ENCODE measurements at regions not wholly inside any gene's neighbourhood (a gene's known extent, or its start where the extent isn't known, plus 50 kb on each side); places are given as distances from the start of the nearest gene placed in this dataset.

DNA sequence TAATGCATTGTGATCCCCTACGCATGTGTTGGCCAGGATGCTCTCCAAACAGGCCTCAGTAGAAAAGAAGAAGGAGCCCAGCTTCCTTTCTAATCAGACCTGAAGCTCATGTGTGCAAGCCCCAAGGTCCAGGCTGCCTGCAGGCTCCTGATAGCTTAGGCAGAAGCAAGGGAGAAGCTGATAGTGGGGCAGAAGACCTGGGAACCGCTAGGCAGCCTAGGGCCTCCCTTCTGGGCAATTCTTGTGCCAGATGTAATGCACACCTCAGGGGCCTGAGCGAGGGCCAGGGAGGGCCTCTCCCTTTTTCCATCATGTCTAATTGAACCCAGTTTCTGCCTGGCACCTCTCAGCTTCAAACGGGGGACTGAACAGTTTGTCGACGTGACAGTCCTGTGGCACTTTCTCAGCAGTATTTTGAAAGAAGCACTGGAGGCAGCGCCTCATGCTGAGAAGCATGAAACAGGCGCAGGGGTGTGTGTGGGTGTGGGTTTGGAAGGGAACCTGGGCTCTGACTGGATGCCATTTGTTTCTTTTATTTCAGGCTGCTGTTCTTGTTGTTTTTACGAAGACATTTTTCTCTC, 212.8 kb downstream of the PIK3R1 start:
- TF ChIP-seq, protein P1, sequence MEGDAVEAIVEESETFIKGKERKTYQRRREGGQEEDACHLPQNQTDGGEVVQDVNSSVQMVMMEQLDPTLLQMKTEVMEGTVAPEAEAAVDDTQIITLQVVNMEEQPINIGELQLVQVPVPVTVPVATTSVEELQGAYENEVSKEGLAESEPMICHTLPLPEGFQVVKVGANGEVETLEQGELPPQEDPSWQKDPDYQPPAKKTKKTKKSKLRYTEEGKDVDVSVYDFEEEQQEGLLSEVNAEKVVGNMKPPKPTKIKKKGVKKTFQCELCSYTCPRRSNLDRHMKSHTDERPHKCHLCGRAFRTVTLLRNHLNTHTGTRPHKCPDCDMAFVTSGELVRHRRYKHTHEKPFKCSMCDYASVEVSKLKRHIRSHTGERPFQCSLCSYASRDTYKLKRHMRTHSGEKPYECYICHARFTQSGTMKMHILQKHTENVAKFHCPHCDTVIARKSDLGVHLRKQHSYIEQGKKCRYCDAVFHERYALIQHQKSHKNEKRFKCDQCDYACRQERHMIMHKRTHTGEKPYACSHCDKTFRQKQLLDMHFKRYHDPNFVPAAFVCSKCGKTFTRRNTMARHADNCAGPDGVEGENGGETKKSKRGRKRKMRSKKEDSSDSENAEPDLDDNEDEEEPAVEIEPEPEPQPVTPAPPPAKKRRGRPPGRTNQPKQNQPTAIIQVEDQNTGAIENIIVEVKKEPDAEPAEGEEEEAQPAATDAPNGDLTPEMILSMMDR (IDR thresholded peaks at IDR 0.05) = no peak
- no peaks in the 10 kb centered on the region for H3K9me3 ChIP-seq
- intact Hi-C loops (cut with DNase I; ENCODE audit: low total_unique reads) = no loop called here
- no peak overlapping the region for H3K27ac ChIP-seq
- H3K36me3 ChIP-seq = no peaks in the 10 kb centered on the region
- no peaks in the 10 kb centered on the region for H3K27me3 ChIP-seq
- H3K4me1 ChIP-seq = peaks cover 0 to 3% (median 2%) of the 10 kb centered on the region in 4 donors
- no peak for DNase-seq
- no peak overlapping the region for H3K4me3 ChIP-seq

DNA sequence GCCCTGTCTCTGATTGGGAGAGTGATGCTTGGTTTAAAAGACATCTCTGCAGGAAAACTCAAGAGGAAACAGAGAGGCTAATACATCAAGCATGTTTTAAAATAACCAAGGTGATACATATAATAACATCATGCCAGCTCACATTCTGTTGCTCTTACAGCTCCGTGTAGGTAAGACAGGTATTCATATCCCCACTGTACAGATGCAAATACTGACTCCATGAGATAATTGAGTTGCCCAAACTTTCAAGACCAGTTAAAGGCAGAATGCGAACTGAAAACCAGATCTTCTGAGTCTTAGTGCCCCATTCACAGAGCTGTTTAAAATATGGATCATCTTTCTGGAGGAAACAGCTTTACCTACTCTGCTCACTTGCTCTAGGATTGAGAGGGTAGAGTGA, 214.0 kb downstream of the PIK3R1 start:
- Histone ChIP-seq H3K36me3 (no peaks in the 10 kb centered on the region), H3K27ac (no peak overlapping the region), H3K4me3 (no peak overlapping the region), H3K4me1 (peaks cover 0 to 15% (median 8%) of the 10 kb centered on the region in 4 donors), H3K27me3 (no peaks in the 10 kb centered on the region), H3K9me3 (no peaks in the 10 kb centered on the region)
- intact Hi-C loops (cut with DNase I; ENCODE audit: low total_unique reads) = no loop called here
- DNase-seq = no peak
- TF ChIP-seq, protein P1 (IDR thresholded peaks at IDR 0.05) = no peak

DNA sequence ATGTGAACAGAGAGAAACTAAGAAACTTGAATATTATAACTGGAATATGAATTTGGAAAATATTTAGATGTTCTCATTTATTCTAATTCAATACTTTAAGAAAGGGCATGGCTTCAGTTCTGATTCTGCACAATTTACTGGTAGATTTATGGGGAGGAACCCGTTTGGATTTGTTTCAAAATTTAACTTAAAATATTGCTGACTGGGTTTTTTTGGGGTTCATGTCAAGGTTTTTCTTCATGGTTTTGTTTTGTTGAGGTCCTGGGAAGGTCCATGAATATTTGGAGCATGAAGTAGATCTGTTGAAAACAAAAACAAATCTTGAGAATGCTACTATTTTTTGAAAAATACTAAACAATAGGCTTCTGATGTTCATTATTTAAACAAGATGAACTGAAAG, 214.7 kb downstream of the PIK3R1 start:
- DNase-seq = no peak
- H3K4me1 ChIP-seq = peaks cover 0 to 20% (median 10%) of the 10 kb centered on the region in 4 donors
- no peak overlapping the region for H3K4me3 ChIP-seq
- H3K36me3 ChIP-seq = no peaks in the 10 kb centered on the region
- H3K27me3 ChIP-seq = no peaks in the 10 kb centered on the region
- TF ChIP-seq, protein P1 (IDR thresholded peaks at IDR 0.05) = no peak
- intact Hi-C loops (cut with DNase I; ENCODE audit: low total_unique reads) = no loop called here
- no peak overlapping the region for H3K27ac ChIP-seq
- no peaks in the 10 kb centered on the region for H3K9me3 ChIP-seq

DNA sequence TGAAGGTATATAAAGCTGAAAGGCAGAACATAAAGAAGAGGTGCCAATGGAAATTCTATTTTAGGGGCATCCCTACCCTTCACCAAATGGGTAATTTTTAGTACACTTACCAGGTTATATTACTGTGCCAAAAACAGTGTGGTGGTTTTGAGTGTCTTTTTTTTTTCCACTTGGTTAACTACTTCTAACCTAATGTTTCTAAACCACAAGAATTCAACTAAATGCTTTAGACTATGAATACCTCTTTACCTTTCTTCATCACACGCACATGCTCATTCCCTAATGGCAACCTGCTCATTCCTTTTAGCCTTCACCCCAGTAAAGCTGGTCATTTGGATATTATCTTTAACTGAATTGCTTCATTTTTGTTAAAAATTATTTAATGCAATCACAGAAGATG, 215.6 kb downstream of the PIK3R1 start:
- peaks cover 0 to 20% (median 10%) of the 10 kb centered on the region in 4 donors for H3K4me1 ChIP-seq
- H3K36me3 ChIP-seq = no peaks in the 10 kb centered on the region
- H3K27ac ChIP-seq = no peak overlapping the region
- H3K9me3 ChIP-seq = no peaks in the 10 kb centered on the region
- no peaks in the 10 kb centered on the region for H3K27me3 ChIP-seq
- TF ChIP-seq, protein P1 (IDR thresholded peaks at IDR 0.05) = no peak
- intact Hi-C loops (cut with DNase I; ENCODE audit: low total_unique reads) = no loop called here
- H3K4me3 ChIP-seq = no peak overlapping the region
- no peak for DNase-seq

DNA sequence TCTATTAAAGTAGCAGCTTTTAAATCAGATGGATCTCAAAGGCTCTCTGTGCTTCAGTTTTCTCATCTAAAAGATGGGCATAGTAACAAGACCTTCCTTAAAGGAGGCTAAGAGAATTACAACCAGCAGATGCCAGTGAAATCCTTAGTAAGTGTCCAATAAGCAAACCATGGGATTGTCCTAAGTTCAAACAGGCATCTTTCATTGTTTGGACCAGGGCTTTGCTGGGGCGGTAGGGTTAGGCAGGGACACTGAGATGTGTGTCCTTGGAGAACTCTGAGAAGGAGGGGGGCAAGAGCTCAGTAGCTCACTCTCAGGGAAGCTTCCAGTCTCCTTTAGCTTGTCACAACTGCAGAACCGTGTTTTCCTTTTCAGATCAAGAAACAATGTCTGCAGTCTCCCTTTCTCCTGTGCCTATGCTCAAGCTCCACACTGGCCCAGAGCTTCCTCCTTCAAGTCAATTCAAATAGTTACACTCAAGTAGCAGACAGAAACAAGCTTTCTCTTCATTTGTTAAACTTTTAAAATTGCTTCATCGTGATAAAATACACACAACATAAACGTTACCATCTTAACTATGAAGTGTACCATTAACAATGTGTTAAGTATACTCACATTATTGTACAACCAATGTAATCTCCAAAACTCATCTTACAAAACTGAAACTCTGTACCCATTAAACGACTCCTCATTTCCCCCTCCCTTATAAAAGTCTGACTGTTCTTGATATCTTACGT, 216.2 kb downstream of the PIK3R1 start:
- Histone ChIP-seq H3K27ac (no peak overlapping the region), H3K4me3 (no peak overlapping the region), H3K27me3 (no peaks in the 10 kb centered on the region), H3K9me3 (no peaks in the 10 kb centered on the region), H3K36me3 (no peaks in the 10 kb centered on the region), H3K4me1 (peaks cover 0 to 20% (median 10%) of the 10 kb centered on the region in 4 donors)
- intact Hi-C loops (cut with DNase I; ENCODE audit: low total_unique reads) = no loop called here
- DNase-seq = no peak
- TF ChIP-seq, protein P1 (IDR thresholded peaks at IDR 0.05) = no peak
